ENCODE measurements at regions not wholly inside any gene's neighbourhood (a gene's known extent, or its start where the extent isn't known, plus 50 kb on each side); places are given as distances from the start of the nearest gene placed in this dataset.

DNA sequence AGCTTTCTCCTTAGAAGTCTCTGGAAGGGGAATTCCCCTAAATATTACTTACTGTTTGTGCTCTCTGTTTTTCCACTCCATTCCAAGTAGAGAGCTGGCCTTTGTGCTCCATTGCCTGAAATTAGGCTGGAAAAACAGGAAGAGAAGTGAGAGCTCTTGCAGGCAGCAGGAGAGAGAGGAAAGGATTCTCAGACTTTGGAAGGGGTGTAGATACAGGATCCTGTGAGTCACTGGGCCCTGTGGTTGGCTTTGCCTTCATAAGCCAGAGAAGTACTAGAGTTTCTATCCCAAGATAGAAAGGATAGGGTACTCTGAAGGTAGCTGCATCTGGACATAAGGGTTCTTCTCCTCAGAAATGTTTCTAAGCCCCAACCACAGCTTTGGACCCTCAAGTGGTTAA, 188.9 kb downstream of the CMPK2 start:
- no peak overlapping the region for H3K27ac ChIP-seq (replicated peaks in 1 of 4)
- DNase-seq (ENCODE audit: extremely low spot score), result no peak
- H3K9me3 ChIP-seq, result no peaks in the 10 kb centered on the region

DNA sequence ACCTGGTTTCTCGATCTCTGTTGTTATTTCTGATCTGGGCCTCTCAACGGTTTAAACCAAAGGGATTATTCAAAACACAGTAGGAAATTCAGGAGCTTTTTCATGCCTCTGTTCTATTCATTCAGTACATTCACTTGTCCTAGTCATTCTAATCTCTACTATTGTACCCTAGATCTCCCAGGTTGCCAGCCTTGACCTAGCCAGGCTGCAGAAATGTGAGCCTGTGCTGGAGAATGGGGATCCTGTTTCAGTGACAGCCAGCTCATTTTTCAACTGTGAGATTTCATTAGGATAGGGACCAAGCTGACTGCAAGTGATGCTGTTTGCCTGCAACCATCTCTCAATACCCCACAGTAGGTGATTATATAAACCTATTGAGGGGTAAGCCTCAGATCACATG, 186.2 kb downstream of the CMPK2 start:
- no peak overlapping the region for H3K27ac ChIP-seq (replicated peaks in 1 of 4)
- 67% methylated on average over 2 of the region's 2 CpGs for WGBS
- intact Hi-C loops (cut with DNase I), result no loop called here
- no peaks in the 10 kb centered on the region for H3K27me3 ChIP-seq
- no peaks in the 10 kb centered on the region for H3K36me3 ChIP-seq
- H3K9me3 ChIP-seq, result no peaks in the 10 kb centered on the region
- TF ChIP-seq, protein P1, sequence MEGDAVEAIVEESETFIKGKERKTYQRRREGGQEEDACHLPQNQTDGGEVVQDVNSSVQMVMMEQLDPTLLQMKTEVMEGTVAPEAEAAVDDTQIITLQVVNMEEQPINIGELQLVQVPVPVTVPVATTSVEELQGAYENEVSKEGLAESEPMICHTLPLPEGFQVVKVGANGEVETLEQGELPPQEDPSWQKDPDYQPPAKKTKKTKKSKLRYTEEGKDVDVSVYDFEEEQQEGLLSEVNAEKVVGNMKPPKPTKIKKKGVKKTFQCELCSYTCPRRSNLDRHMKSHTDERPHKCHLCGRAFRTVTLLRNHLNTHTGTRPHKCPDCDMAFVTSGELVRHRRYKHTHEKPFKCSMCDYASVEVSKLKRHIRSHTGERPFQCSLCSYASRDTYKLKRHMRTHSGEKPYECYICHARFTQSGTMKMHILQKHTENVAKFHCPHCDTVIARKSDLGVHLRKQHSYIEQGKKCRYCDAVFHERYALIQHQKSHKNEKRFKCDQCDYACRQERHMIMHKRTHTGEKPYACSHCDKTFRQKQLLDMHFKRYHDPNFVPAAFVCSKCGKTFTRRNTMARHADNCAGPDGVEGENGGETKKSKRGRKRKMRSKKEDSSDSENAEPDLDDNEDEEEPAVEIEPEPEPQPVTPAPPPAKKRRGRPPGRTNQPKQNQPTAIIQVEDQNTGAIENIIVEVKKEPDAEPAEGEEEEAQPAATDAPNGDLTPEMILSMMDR (IDR thresholded peaks at IDR 0.05), result no peak
- TF ChIP-seq POLR2AphosphoS5 (IDR thresholded peaks at IDR 0.05), result no peak
- TF ChIP-seq EP300 (IDR thresholded peaks at IDR 0.05), result no peak
- no peak for TF ChIP-seq POLR2A (IDR thresholded peaks at IDR 0.05; ENCODE audit: low read depth)
- H3K4me3 ChIP-seq, result no peak overlapping the region
- peak; percentile 34 for DNase-seq (ENCODE audit: extremely low spot score)
- H3K4me1 ChIP-seq, result no peaks in the 10 kb centered on the region

More for the DNA sequence above, 188.9 kb downstream of the CMPK2 start:
- H3K4me3 ChIP-seq, result no peak overlapping the region
- intact Hi-C loops (cut with DNase I), result no loop called here
- no peaks in the 10 kb centered on the region for H3K4me1 ChIP-seq
- no peaks in the 10 kb centered on the region for H3K36me3 ChIP-seq
- TF ChIP-seq, protein P1 (IDR thresholded peaks at IDR 0.05), result no peak
- TF ChIP-seq POLR2AphosphoS5 (IDR thresholded peaks at IDR 0.05), result no peak
- no peak for TF ChIP-seq POLR2A (IDR thresholded peaks at IDR 0.05; ENCODE audit: low read depth)
- TF ChIP-seq EP300 (IDR thresholded peaks at IDR 0.05), result no peak
- H3K27me3 ChIP-seq, result no peaks in the 10 kb centered on the region

GRCh38 chr2:6683516-6683915, 182.2 kb downstream of the CMPK2 start:
- DNase-seq (ENCODE audit: extremely low spot score), result no peak
- Histone ChIP-seq H3K9me3 (peaks cover 0 to 5% (median 0%) of the 10 kb centered on the region in 4 donors), H3K27me3 (no peaks in the 10 kb centered on the region), H3K36me3 (no peaks in the 10 kb centered on the region), H3K4me3 (no peak overlapping the region), H3K27ac (replicated peaks in 1 of 4) (no peak overlapping the region), H3K4me1 (no peaks in the 10 kb centered on the region)
- TF ChIP-seq, protein P1 (IDR thresholded peaks at IDR 0.05), result no peak
- no peak for TF ChIP-seq EP300 (IDR thresholded peaks at IDR 0.05)
- TF ChIP-seq POLR2AphosphoS5 (IDR thresholded peaks at IDR 0.05), result no peak
- no peak for TF ChIP-seq POLR2A (IDR thresholded peaks at IDR 0.05; ENCODE audit: low read depth)
- intact Hi-C loops (cut with DNase I), result no loop called here
- 44% methylated on average over 2 of the region's 3 CpGs for WGBS

GRCh38 chr2:6685447-6685846, 180.3 kb downstream of the CMPK2 start:
- Histone ChIP-seq H3K36me3 (no peaks in the 10 kb centered on the region), H3K27me3 (no peaks in the 10 kb centered on the region), H3K4me3 (no peak overlapping the region), H3K4me1 (no peaks in the 10 kb centered on the region), H3K9me3 (peaks cover 0 to 5% (median 0%) of the 10 kb centered on the region in 4 donors), H3K27ac (replicated peaks in 1 of 4) (no peak overlapping the region)
- TF ChIP-seq POLR2A (IDR thresholded peaks at IDR 0.05; ENCODE audit: low read depth), result no peak
- TF ChIP-seq, protein P1 (IDR thresholded peaks at IDR 0.05), result no peak
- no peak for TF ChIP-seq POLR2AphosphoS5 (IDR thresholded peaks at IDR 0.05)
- TF ChIP-seq EP300 (IDR thresholded peaks at IDR 0.05), result no peak
- no peak for DNase-seq (ENCODE audit: extremely low spot score)
- intact Hi-C loops (cut with DNase I), result no loop called here
- WGBS, result 86% methylated on average over 1 of the region's 1 CpG

DNA sequence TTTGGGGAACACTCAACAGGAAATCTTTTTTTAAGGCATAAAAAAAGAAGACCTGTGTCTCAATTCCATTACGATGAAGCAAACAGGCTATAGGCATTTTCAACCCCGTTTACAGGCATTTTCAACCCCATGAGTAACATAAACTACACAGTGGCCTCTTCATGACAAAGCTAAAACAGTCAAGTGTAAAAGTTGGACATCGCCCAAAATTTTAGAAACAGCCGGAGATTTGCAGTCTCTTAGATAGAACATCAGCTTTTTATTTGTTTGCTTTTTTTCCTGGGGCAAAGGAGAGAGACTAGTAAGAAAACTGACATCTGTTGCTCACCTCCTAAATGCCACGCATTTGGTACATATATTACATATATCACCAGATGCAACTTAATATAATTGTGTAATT, 173.7 kb downstream of the CMPK2 start:
- DNase-seq (ENCODE audit: extremely low spot score), result no peak
- intact Hi-C loops (cut with DNase I), result no loop called here
- H3K4me1 ChIP-seq, result peaks cover 0 to 17% (median 13%) of the 10 kb centered on the region in 4 donors
- no peaks in the 10 kb centered on the region for H3K27me3 ChIP-seq
- TF ChIP-seq POLR2AphosphoS5 (IDR thresholded peaks at IDR 0.05) (no peak), POLR2A (IDR thresholded peaks at IDR 0.05; ENCODE audit: low read depth) (no peak), EP300 (IDR thresholded peaks at IDR 0.05) (no peak)
- TF ChIP-seq, protein P1 (IDR thresholded peaks at IDR 0.05), result no peak
- 45% methylated on average over 5 of the region's 5 CpGs for WGBS
- H3K9me3 ChIP-seq, result peaks cover 0 to 2% (median 0%) of the 10 kb centered on the region in 4 donors
- H3K27ac ChIP-seq (replicated peaks in 1 of 4), result no peak overlapping the region
- no peak overlapping the region for H3K4me3 ChIP-seq
- H3K36me3 ChIP-seq, result no peaks in the 10 kb centered on the region
